Neuronal stem cell (in vitro differentiated cells): ENCODE measurements at regions not wholly inside any gene's neighbourhood (a gene's known extent, or its start where the extent isn't known, plus 50 kb on each side); places are given as distances from the start of the nearest gene placed in this dataset.

Source experiments
- DNase-seq: peaks from one replicate; pipeline ENCODE4 v3.0.0-alpha.2; 2013; ENCODE audit warnings: low spot score
- H2AFZ ChIP-seq: one replicate; pipeline ENCODE4 v1.6.1; 2013; ENCODE audit warnings: mild to moderate bottlenecking, low read length, inconsistent platforms
- H2AK5ac ChIP-seq: 2 replicates; pipeline ENCODE4 v1.6.1; 2013; ENCODE audit warnings: low read depth, mild to moderate bottlenecking, inconsistent platforms, low read length, moderate library complexity, mixed read lengths
- H2BK120ac ChIP-seq: 2 replicates; pipeline ENCODE4 v1.6.1; 2013; ENCODE audit warnings: low read depth, mild to moderate bottlenecking, inconsistent platforms, low read length, moderate library complexity, mixed read lengths
- H2BK12ac ChIP-seq: one replicate; pipeline ENCODE4 v1.6.1; 2013; ENCODE audit warnings: low read length, inconsistent platforms
- H2BK15ac ChIP-seq: 2 replicates; pipeline ENCODE4 v1.6.1; 2013; ENCODE audit warnings: mild to moderate bottlenecking, low read length, inconsistent platforms, mixed read lengths
- H2BK5ac ChIP-seq: one replicate; pipeline ENCODE4 v1.6.1; 2013; ENCODE audit warnings: inconsistent platforms, mild to moderate bottlenecking, low read length, moderate library complexity
- H3K14ac ChIP-seq: one replicate; pipeline ENCODE4 v1.6.1; 2013; ENCODE audit warnings: low read length, inconsistent platforms
- H3K18ac ChIP-seq: 2 replicates; pipeline ENCODE4 v1.6.1; 2013; ENCODE audit warnings: low read length, inconsistent platforms
- H3K23ac ChIP-seq: 2 replicates; pipeline ENCODE4 v1.6.1; 2013; ENCODE audit warnings: low read depth, mild to moderate bottlenecking, mixed read lengths, low read length, inconsistent platforms; ENCODE audit not compliant: poor library complexity
- H3K27ac ChIP-seq: replicated peaks from 3 replicates; pipeline ENCODE4 v1.5.1; 2013; ENCODE audit warnings: low read length, inconsistent platforms
- H3K27me3 ChIP-seq, 3 experiments: 2 replicates each; pipeline ENCODE4 v1.6.1; 2013; ENCODE audit warnings: low read length in 3 of 3, mild to moderate bottlenecking in 2 of 3, inconsistent platforms in 1 of 3, low read depth in 1 of 3, mixed read lengths in 1 of 3, moderate library complexity in 1 of 3; ENCODE audit not compliant: control insufficient read depth in 3 of 3, insufficient read depth in 3 of 3
- H3K36me3 ChIP-seq, 2 donors: replicated peaks in 1 of 2; 2 replicates each; pipeline ENCODE4 v1.6.1; 2013; ENCODE audit warnings: low read length in 2 of 2; ENCODE audit not compliant: control insufficient read depth in 2 of 2, insufficient read depth in 2 of 2
- H3K4ac ChIP-seq: 2 replicates; pipeline ENCODE4 v1.6.1; 2013; ENCODE audit warnings: inconsistent platforms, mild to moderate bottlenecking, low read length, moderate library complexity
- H3K4me1 ChIP-seq, 2 donors: 1 replicate in 1 of 2; 2 replicates in 1 of 2; pipeline ENCODE4 v1.6.1; 2013; ENCODE audit warnings: low read length in 2 of 2, low read depth in 1 of 2; ENCODE audit not compliant: control insufficient read depth in 2 of 2, insufficient read depth in 1 of 2
- H3K4me2 ChIP-seq: one replicate; pipeline ENCODE4 v1.6.1; 2013; ENCODE audit warnings: mild to moderate bottlenecking, low read length, inconsistent platforms; ENCODE audit not compliant: insufficient read depth, poor library complexity, severe bottlenecking
- H3K4me3 ChIP-seq, 2 donors: 2 replicates each; pipeline ENCODE4 v1.5.1; 2013; ENCODE audit warnings: low read length in 2 of 2, mild to moderate bottlenecking in 2 of 2, inconsistent platforms in 1 of 2, moderate library complexity in 1 of 2
- H3K79me1 ChIP-seq: one replicate; pipeline ENCODE4 v1.6.1; 2013; ENCODE audit warnings: low read depth, mild to moderate bottlenecking, inconsistent platforms, low read length, moderate library complexity
- H3K9ac ChIP-seq: one replicate; pipeline ENCODE4 v1.6.1; 2013; ENCODE audit warnings: mild to moderate bottlenecking, low read depth, low read length, inconsistent platforms; ENCODE audit not compliant: poor library complexity
- H3K9me3 ChIP-seq, 2 donors: replicated peaks in 1 of 2; 2 replicates each; pipeline versions ENCODE3 to v1.6.1; 2013; ENCODE audit warnings: low read length in 2 of 2, mild to moderate bottlenecking in 2 of 2, inconsistent platforms in 1 of 2, low read depth in 1 of 2, mixed read lengths in 1 of 2, moderate library complexity in 1 of 2; ENCODE audit not compliant: control insufficient read depth in 2 of 2, insufficient read depth in 1 of 2
- H4K8ac ChIP-seq: one replicate; pipeline ENCODE4 v1.6.1; 2013; ENCODE audit warnings: low read depth, mild to moderate bottlenecking, inconsistent platforms, low read length, moderate library complexity
- H4K91ac ChIP-seq: one replicate; pipeline ENCODE4 v1.6.1; 2013; ENCODE audit warnings: low read length, low read depth, mild to moderate bottlenecking, inconsistent platforms; ENCODE audit not compliant: poor library complexity
- WGBS, 2 donors: extraction: QIAGEN DNeasy Blood & Tissue Kit; methylation state at CpG; one replicate each; pipeline ENCODE4 v1.1.7; 2013; ENCODE audit warnings: missing lambda C conversion rate in 2 of 2, mixed read lengths in 1 of 2; ENCODE audit not compliant: insufficient read length in 2 of 2, insufficient replicate concordance in 1 of 2; ENCODE audit errors: extremely low coverage in 2 of 2; 5-methylcytosine and 5-hydroxymethylcytosine counted together

DNA sequence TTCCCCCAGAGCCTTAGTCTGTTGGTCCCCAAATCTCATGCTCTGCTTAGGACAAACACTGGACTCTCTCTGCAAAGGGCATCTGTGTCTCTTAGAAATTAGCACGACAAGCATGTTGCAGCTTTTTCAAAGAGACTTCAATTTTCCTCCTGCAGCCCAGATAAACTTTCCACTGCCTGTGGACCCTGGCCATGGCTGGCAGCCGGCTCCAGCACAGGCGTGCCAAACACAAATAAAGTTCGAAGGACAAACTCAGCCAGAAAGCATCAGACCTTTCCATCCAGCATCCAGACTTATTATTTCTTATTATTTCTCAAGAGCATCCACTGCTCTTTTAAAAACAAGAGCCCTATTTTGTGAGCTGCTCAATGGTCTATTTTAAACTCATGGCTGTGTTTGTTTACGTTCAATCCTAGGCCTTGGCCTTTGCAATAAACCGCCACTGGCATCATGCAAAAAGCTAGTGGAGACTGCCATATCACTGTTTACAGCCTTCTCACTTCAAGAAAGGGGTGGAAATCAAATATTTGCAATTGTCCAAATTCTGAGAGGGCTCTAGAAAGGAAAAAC lies 300.8 kb downstream of the BCL11A start:
- Histone ChIP-seq H3K9ac (no peak overlapping the region), H4K8ac (no peak overlapping the region), H3K4ac (no peak overlapping the region), H3K14ac (no peak overlapping the region), H3K27ac (no peak overlapping the region), H3K9me3 (no peaks in the 10 kb centered on the region), H2BK5ac (no peak overlapping the region), H3K79me1 (no peaks in the 10 kb centered on the region), H4K91ac (no peak overlapping the region), H3K18ac (no peak overlapping the region), H2BK120ac (no peak overlapping the region), H3K27me3 (no peaks in the 10 kb centered on the region), H2AK5ac (no peak overlapping the region), H3K4me3 (no peak overlapping the region), H3K4me1 (peaks cover 0 to 1% of the 10 kb centered on the region in 2 donors), H2AFZ (no peak overlapping the region), H3K4me2 (no peak overlapping the region), H3K23ac (no peak overlapping the region), H3K36me3 (no peaks in the 10 kb centered on the region), H2BK12ac (no peak overlapping the region), H2BK15ac (no peak overlapping the region)
- DNase-seq: no peak
- no CpG with 5 or more reads among the region's 6 CpGs for WGBS, 2 donors

DNA sequence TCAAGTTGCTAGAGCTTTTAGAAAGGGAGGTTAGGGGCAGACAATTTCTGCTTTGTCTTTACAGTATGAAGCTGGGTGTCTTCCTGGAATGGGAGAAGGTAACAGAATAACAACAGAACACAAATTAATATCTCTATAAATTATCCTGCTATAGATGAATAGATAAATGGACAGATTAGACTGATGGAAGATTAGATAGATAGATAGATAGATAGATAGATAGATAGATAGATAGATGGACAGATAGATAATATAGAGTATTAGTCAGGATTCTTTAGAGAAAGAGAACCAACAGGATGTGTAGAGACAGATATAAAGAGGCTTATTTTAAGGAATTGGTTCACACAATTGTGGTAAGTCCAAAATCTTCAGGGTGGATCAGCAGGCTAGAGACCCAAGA lies 302.2 kb downstream of the BCL11A start:
- no peak overlapping the region for H4K91ac ChIP-seq
- no peak overlapping the region for H3K27ac ChIP-seq
- no peak overlapping the region for H2AFZ ChIP-seq
- DNase-seq: no peak
- no peak overlapping the region for H3K4ac ChIP-seq
- no peak overlapping the region for H2BK15ac ChIP-seq
- no peak overlapping the region for H2BK12ac ChIP-seq
- no peak overlapping the region for H3K9ac ChIP-seq
- no peak overlapping the region for H2AK5ac ChIP-seq
- H3K27me3 ChIP-seq: no peaks in the 10 kb centered on the region
- H3K4me1 ChIP-seq: peaks cover 0 to 5% of the 10 kb centered on the region in 2 donors
- H2BK5ac ChIP-seq: no peak overlapping the region
- no peak overlapping the region for H2BK120ac ChIP-seq
- no peaks in the 10 kb centered on the region for H3K9me3 ChIP-seq
- no peak overlapping the region for H3K18ac ChIP-seq
- H3K23ac ChIP-seq: no peak overlapping the region
- H3K36me3 ChIP-seq: no peaks in the 10 kb centered on the region
- H3K4me3 ChIP-seq: no peak overlapping the region
- H4K8ac ChIP-seq: no peak overlapping the region
- H3K79me1 ChIP-seq: no peaks in the 10 kb centered on the region
- H3K4me2 ChIP-seq: no peak overlapping the region
- H3K14ac ChIP-seq: no peak overlapping the region

DNA sequence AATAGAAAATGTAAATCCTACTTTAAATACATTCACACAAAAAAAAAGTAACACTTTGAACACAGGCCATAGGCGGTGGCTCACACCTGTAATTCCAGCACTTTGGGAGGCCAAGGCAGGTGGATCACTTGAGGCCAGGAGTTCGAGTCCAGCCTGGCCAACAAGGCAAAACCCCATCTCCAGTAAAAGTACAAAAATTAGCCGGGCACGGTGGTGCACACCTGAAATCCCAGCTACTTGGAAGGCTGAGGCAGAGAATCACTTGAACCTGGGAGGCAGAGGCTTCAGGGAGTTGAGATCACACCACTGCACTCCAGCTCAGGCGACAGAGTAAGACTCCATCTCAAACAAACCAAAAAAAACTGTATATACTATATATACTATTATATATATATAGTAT lies 303.6 kb downstream of the BCL11A start:
- H3K27me3 ChIP-seq: no peaks in the 10 kb centered on the region
- no peak overlapping the region for H2AK5ac ChIP-seq
- H3K23ac ChIP-seq: no peak overlapping the region
- H2BK15ac ChIP-seq: no peak overlapping the region
- no peak for DNase-seq
- H3K9me3 ChIP-seq: no peaks in the 10 kb centered on the region
- no peak overlapping the region for H3K4me2 ChIP-seq
- no peaks in the 10 kb centered on the region for H3K79me1 ChIP-seq
- peaks cover 0 to 5% of the 10 kb centered on the region in 2 donors for H3K4me1 ChIP-seq
- no peak overlapping the region for H3K27ac ChIP-seq
- H2BK120ac ChIP-seq: no peak overlapping the region
- no peak overlapping the region for H4K91ac ChIP-seq
- H2BK5ac ChIP-seq: no peak overlapping the region
- H3K4ac ChIP-seq: no peak overlapping the region
- no peaks in the 10 kb centered on the region for H3K36me3 ChIP-seq
- no peak overlapping the region for H3K14ac ChIP-seq
- WGBS, 2 donors: no CpG with 5 or more reads among the region's 5 CpGs
- H2AFZ ChIP-seq: no peak overlapping the region
- no peak overlapping the region for H3K4me3 ChIP-seq
- no peak overlapping the region for H2BK12ac ChIP-seq
- H3K9ac ChIP-seq: no peak overlapping the region
- H3K18ac ChIP-seq: no peak overlapping the region
- no peak overlapping the region for H4K8ac ChIP-seq

DNA sequence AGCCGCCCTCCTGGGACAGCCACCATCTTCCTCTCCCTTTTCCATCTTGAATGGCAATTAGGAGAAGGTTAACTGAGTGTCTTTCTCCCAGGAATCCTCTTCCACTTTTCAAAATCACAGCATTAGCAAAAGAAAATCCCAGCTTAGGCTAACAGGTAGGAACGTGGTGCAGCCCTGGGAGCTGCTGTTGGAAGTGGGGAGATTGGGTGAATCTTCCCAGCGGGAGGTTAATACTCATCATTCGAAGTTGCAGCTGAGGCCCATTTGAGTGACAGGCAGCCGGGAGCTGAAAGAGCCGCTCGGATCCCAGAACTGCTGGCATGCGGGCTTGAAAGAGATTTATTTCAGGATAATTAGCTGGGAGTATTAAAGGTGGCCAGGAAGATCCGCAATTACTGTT lies 306.0 kb downstream of the BCL11A start:
- no CpG with 5 or more reads among the region's 9 CpGs for WGBS, 2 donors
- peak; percentile 20 for DNase-seq
- H3K27ac ChIP-seq: peak overlapping the region; percentile 47

More for the DNA sequence above, 306.0 kb downstream of the BCL11A start:
- H2AK5ac ChIP-seq: no peak overlapping the region
- no peaks in the 10 kb centered on the region for H3K36me3 ChIP-seq
- no peak overlapping the region for H4K8ac ChIP-seq
- H2BK15ac ChIP-seq: no peak overlapping the region
- no peak overlapping the region for H2BK120ac ChIP-seq
- no peak overlapping the region for H3K9ac ChIP-seq
- no peaks in the 10 kb centered on the region for H3K79me1 ChIP-seq
- no peak overlapping the region for H3K4me2 ChIP-seq
- H3K4me3 ChIP-seq: no peak overlapping the region
- H3K4me1 ChIP-seq: peaks cover 0 to 5% of the 10 kb centered on the region in 2 donors
- no peak overlapping the region for H3K18ac ChIP-seq
- H4K91ac ChIP-seq: no peak overlapping the region
- H2BK5ac ChIP-seq: no peak overlapping the region
- no peaks in the 10 kb centered on the region for H3K9me3 ChIP-seq
- H2AFZ ChIP-seq: no peak overlapping the region
- H3K4ac ChIP-seq: no peak overlapping the region
- no peak overlapping the region for H3K23ac ChIP-seq
- H3K27me3 ChIP-seq: no peaks in the 10 kb centered on the region
- H2BK12ac ChIP-seq: no peak overlapping the region
- H3K14ac ChIP-seq: no peak overlapping the region
